HS-27A (cell line): ENCODE measurements at regions not wholly inside any gene's neighbourhood (a gene's known extent, or its start where the extent isn't known, plus 50 kb on each side); places are given as distances from the start of the nearest gene placed in this dataset.
"Not testable (repeated sequence)": the region's sequence is repeated elsewhere in the genome, so short reads cannot be mapped to it uniquely, and the experiment has no call there.

Source experiments
- DNase-seq: peaks from one replicate; pipeline ENCODE4 v3.0.0-alpha.2; 2012; ENCODE audit warnings: low read depth, missing footprints

DNA sequence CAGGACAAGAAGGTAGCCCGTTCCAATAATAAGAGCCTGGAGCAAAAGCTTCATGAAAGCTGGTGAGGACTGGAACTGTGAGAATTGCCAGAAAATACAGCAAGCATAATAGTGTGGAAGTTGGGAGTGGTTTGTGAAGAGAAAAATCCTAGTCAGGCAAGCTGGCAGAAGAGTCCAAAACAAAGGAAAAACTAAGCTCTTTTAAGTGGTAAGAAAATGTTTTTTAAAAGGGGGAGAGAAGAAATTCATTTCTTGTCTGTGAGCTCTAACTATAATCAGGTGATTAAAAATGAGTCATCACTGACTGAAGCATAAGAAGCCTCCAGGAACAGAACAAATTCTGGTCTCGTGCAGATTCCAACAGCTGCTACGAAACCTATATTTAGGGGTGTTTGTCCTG is 102.6 kb downstream of the CAAP1 start:
- no peak for DNase-seq

DNA sequence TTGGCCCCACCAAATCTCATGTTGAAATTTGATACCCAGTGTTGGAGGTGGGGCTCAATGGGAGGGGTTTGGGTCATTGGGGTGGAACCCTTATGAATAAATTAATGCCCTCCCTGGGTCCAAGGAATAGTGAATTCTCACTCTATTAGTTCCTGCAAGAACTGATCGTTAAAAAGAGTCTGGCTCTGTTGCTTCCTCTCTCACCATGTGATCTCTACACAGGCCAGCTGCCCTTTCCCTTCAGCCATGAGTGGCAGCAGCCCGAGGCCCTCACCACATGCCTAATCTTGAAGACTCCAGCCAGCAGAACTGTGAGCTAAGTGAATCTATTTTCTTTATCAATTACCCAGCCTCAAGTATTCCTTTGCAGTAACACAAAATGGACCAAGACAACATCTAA is 106.0 kb downstream of the CAAP1 start:
- DNase-seq, result no peak

DNA sequence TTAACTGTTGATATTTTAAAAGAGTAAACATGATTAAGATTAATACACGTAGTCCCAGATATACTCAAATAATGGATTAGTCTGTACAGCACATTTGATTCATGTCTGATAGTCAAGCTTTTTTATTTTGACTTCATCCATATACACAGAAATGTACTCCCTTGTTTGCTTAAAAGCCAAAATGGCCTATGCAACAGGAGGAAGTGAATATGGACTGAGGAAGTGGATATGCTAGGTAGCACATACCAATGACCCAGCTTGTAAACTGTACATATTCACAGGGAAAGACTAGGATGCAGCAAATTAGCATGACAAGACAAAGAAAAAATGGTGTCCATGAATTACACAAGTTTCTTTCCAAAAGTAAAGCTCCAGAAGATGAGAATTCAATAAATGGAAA is 109.7 kb downstream of the CAAP1 start:
- no peak for DNase-seq

DNA sequence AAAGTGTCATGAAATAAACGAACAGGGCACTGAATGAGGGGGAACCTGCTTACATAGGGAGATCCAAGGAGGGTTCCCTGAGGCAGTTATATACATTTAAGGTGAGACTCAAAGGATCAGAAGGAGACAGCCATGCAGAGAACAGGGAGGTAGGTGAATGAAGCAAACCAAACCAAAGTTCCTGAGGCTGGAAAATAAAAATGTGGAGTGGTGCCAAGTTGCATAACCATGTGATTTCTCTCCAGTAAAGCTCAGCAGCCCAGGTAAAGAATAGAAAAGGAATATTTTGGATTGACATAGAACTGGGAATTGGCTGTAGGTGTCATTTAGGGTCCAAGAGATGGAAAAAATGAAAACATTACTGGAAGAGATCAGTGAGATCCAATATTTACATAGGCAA is 110.7 kb downstream of the CAAP1 start:
- no peak for DNase-seq

DNA sequence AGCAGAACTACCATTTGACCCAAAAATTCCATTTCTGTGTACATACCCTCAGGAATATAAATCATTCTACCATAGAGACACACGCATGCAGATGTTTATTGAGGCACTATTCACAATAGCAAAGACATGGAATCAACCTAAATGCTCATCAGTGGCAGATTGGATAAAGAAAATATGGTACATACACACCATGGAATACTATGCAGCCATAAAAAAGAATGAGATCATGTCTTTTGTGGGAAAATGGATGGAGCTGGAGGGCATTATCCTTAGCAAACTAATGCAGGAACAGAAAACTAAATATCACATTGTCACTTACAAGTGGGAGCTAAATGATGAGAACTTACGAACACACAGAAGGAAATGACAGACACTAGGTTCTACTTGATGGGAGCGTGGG is 112.3 kb downstream of the CAAP1 start:
- not testable (repeated sequence) for DNase-seq

DNA sequence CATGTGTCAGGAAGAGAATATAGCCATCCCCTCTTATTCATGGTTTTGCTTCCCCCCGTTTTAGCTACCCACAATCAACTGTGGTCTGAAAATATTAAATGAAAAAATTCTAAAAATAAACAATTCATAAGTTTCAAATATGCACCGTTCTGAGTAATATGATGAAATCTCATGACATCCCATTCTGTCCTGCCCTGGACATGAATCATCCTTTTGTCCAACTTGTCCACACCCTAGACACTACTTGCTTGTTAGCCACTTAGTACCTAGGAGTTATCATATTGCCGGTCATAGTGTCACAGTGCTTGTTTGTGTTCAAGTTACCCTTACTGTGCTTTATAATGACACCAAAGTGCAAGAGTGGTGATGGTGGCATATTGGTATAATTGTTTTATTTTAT is 113.5 kb downstream of the CAAP1 start:
- no peak for DNase-seq

GRCh38 chr9:26775391-26775790 is 117.2 kb downstream of the CAAP1 start:
- no peak for DNase-seq

DNA sequence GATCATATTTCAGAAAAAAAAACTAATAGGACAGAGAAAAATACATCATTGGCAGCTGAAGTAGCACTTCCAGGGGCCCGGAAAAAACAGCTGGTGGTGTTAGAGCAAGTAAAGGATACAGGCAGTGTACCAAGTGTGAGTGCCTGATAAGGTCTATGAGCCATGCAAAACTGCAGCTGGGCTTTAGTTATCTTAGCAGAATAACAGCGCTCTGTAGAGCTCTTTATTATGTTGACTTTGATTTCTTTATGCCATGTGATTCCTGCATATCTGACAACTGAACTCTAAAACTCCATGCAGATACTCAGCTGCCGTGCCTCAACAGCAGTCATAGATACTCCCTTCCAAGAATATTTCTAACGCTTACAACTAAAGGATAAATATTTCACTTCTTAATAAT is 119.5 kb downstream of the CAAP1 start:
- no peak for DNase-seq

GRCh38 chr9:26770821-26771220 is 121.8 kb downstream of the CAAP1 start:
- DNase-seq, result no peak

GRCh38 chr9:26768145-26768544 is 124.5 kb downstream of the CAAP1 start:
- DNase-seq, result no peak

DNA sequence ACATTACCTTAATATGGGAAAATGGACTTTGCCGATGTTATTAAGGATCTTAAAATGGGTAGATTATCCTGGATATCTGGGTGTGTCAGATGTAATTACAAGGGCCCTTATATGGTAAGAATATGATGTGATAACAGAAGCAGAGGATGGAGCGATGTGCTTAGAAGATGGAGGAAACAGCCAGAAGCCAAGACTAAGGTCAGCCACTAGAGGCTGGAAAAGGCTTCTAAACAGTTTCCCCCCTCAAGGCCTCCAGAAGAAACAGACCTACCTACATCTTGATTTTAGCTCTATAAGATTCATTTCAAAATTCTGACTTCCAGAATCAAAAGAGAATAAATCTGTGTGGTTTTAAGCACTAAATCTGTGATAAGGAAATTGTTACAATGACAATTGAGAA is 131.9 kb downstream of the CAAP1 start:
- DNase-seq, result no peak

DNA sequence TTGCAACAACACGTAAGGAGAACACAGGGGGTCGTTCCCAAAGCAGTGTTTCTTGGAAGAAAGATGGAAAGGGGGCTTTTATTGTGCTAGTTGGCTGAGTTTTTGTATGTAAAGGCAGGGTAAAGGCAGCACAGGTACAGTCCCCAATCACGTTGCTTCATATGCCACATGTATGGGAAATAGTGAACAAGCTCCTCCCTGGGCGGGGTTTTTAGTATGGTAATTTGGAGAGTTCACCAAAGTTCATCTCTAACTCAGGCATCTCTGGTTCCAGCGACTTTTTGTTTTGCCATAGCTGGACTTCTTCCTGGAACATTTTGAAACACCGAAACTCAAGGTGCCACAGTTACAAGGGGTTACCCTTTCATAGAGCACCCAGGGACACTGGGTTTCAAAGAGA is 133.9 kb downstream of the CAAP1 start:
- no peak for DNase-seq

GRCh38 chr9:26756881-26757280 is 135.7 kb downstream of the CAAP1 start:
- no peak for DNase-seq

DNA sequence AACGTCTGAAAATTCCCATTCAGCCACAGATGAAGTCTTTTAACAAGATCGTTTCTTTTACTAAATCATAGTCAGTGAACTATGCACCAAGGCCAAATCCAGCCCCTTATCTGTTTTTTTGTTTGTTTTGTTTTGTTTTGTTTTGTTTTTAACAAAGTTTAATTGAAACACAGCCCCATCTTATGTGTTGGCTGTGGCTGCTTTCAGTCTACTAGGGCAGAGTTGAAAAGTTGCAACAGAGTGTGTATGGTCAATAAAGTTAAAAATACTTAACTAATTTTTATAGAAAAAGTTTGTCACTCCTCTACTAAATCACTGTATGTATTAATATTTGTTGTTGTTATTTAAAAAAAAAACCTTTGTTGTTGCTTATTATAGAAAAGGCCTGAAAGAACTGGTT is 137.1 kb downstream of the CAAP1 start:
- DNase-seq, result no peak

DNA sequence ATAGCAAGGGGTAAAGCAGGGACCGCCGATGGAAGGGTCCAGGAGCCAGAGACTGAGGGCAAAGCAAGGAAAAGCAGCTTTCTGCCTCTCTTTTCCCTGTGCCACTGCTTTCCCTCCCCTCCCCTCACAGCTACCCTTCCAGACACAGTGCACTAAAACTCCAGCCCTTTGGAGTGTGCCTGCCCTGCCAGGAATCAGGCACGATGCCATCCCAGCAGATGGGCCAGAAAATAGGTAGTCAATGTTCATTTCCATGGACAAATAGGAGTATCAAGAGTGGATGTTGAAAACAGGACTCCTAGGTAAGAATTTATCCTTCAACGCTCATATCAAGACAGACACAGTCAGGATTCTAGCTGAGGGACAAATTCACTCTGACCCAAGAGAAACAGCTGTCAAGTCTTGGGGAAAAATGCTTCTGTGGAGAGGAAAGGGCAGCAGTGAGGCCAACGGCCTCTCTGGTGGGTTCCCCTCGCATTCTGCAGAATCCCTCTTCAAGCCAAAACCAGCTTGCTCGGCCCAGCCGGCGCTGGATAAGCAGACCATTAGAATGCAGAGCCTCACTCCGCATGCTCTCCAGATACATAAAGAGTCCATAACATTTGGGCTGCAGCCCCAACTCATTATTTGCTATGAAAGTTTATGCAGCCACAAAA is 138.0 kb downstream of the CAAP1 start:
- DNase-seq, result no peak

GRCh38 chr9:26753971-26754370 is 138.6 kb downstream of the CAAP1 start:
- DNase-seq, result no peak

DNA sequence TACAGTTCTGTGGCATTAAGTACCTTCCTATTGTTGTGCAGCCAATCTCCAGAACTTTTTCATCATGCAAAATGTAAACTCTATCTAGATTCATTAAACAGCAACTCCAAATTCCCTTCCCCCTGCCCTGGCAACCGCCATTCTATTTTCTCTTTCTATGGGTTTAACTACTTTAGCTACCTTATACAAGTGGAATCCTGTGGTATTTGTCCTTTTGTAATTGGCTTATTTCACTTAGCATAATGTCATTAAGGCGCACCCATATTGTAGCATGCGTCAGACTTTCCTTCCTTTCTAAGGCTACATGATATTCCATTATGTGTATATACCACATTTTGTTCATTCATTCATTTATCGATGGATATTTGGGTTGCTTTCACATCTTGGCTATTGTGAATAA is 142.4 kb downstream of the CAAP1 start:
- DNase-seq, result no peak

DNA sequence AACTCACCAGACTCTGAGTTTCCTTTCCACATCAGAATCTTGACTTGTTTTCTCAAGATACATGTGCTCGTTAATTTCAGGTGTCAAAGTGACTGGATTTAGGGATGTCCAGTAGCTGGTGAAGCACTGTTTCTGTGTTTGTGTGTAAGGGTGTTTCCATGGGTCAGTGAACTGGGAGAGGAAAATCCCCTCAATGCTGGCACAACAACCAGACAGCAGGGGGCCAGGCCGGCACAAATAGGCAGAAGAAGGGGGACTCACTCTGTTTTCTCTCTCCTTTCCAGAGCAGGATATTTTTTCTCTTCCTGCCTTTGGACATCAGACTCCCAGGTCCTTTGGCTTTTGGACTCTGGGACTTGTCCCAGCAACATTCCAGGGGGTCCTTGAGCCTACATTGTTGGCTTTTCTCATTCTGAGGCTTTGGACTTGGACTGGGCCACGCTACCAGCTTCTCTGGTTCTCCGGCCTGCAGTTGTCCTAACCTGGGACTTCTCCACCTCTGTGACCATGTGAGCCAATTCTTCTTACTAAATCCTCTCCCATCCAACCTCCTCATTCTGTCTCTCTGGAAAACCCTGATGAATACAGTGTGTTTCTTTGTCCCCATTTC is 144.0 kb downstream of the CAAP1 start:
- no peak for DNase-seq

GRCh38 chr9:26747611-26748010 is 145.0 kb downstream of the CAAP1 start:
- DNase-seq, result no peak

GRCh38 chr9:26746357-26747072 is 146.1 kb downstream of the CAAP1 start:
- DNase-seq, result no peak

DNA sequence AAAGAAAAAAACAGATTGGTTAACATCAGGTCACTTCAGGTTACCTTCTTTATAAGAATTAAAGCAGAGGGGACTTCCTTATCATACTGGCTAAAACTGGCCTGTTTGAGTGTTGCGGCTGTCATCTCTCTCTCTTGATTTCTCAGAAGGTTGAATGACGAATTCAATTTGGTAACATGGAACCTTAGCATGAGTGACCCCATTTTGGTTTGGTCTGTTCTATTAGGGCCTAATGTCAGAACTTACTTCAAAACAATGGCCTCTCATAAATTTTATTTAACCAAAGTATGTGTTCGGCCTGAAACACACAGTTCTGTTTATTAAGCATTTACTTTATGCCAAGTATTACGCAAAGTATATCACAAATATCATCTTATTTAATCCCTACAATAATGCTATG is 147.5 kb downstream of the CAAP1 start:
- DNase-seq, result no peak

DNA sequence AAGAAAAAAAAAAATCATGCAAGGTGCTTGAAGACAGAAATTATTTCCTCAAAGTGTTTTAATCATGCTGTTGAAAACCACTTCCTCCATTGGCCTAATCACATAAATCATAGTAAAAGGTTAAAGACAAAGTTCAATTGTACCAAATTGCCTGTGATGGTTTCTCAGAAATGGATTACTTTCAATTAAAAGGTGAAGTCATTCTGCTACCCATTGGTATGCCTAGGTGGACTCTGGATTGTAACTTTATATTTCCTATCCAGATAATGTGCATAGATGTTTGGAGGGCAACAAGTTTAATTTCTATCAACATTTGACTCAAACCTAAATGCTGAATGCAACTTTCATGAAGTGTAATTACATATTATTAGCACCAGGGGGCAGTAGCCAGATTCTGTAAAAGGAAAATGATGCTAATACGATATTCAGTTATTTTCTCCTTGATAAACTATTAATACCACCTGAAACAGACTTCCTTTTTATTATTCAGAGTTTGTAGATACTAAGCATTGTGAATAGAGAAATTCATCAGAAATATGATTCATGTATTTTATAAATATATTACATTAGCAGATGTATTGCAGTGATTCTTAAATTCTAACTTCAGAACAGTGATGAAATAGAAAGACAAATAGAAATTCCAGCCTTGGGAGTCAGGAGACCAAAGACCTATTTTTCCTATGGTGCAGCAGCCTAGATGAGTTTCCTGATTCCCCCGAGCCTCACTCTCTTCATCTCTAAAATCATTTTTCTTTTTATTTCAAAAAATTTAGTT is 148.2 kb downstream of the CAAP1 start:
- DNase-seq, result no peak
